CD4-positive, alpha-beta T cell treated with Interleukin-2 at 100 ng/mL for 4 hours (primary cell): ENCODE measurements at regions not wholly inside any gene's neighbourhood (a gene's known extent, or its start where the extent isn't known, plus 50 kb on each side); places are given as distances from the start of the nearest gene placed in this dataset.

Experiments
- DNase-seq: peaks from one replicate; pipeline ENCODE4 v3.0.0-alpha.2; 2020; ENCODE audit warnings: low spot score

DNA sequence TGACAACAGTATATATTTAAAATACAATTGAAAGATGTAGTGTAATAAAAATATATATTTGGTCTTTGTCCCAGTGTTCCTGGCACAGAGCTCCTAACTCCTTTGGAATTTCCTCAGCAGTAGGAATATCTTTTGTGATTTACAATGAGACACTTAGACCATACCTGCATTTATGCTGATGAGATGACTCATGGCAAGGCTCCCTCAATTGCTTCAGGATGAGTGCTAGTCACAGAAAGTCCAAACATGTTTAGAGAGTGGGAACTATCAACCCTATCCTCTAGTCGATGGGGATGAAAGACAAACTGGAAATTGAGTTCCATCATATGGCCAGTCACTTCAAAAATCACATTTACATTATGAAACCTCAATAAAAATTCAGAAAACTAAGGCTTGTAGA lies 588.3 kb upstream of the LMCD1 start:
- no peak for DNase-seq

DNA sequence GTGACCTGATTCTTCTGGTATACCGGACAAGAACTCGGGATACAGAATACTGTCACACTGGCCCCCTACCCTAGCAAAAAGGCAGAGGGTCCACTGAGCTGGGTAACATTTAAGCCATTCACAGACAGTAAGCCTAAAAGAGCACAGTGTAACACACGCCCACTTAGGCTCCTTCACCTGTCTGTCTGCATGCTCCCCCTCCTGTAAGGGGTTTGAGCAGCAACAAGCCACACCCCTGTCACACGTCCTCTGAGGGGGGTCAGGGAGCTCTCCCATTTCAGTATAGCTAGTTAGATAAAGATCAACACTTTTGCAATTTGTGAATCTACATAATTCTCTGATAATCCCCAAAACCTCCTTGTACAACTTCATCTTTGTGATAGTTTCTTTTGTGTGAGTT lies 586.3 kb upstream of the LMCD1 start:
- DNase-seq: no peak

- DNase-seq: no peak
Observed at GRCh38 chr3:7917443-7918151, 584.0 kb upstream of the LMCD1 start.

- no peak for DNase-seq
Observed at GRCh38 chr3:7920211-7920610, 581.4 kb upstream of the LMCD1 start.

- no peak for DNase-seq
Observed at GRCh38 chr3:7924228-7924627, 577.4 kb upstream of the LMCD1 start.

- DNase-seq: no peak
Observed at GRCh38 chr3:7927015-7927414, 574.6 kb upstream of the LMCD1 start.

DNA sequence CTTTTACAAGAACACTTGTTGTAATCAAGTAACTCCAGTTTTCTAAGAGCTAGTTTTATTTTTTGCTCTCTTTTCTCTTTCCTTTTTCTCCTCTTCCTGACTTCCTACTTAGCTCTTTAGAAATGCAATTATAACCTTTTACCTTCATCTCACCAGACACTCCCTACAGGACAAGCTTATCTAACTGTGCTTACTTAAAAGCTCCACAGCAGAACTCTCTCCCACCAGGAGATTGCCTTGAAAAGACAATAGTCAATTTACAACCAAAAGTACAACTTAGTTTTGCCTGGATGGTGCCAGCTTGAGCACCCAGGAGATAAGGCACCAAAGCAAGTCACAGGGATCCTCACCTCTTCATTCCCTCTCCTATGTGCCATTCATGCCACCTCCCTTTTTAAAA lies 573.8 kb upstream of the LMCD1 start:
- no peak for DNase-seq

GRCh38 chr3:7929319-7929889 lies 572.2 kb upstream of the LMCD1 start:
- DNase-seq: no peak

DNA sequence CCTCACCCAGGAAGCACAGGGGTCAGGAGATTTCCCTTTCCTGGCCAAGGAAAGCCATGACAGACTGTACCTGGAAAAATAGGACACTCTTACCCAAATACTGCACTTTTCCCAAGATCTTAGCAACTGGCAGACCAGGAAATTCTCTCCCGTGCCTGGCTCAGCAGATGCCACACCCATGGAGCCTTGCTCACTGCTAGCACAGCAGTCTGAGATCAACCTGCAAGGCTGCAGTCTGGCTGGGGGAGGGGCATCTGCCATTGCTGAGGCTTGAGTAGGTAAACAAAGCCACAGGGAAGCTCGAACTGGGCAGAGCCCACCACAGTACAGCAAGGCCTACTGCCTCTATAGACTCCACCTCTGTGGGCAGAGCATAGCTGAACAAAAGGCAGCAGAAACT lies 567.3 kb upstream of the LMCD1 start:
- no peak for DNase-seq

DNA sequence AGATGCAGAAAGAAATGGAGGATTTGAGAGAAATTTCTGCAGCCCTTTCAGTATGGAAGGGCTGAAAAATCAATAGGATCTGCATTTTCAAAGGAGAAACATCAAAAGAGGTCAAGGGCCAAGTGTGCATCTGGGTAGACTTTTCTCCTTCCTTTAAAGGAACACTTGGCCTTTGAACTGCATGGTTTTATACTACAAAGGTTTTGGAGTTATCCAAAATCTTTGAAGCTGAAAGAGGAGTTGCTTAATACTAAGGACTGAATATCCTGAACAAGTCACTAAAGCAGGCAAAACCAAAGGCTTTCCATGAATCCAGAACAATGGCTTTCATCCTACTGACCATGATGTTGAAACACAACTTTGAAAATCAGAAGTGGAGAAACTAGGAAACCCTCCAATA lies 553.7 kb upstream of the LMCD1 start:
- no peak for DNase-seq

- DNase-seq: no peak
Observed at GRCh38 chr3:7950890-7951289, 550.7 kb upstream of the LMCD1 start.

DNA sequence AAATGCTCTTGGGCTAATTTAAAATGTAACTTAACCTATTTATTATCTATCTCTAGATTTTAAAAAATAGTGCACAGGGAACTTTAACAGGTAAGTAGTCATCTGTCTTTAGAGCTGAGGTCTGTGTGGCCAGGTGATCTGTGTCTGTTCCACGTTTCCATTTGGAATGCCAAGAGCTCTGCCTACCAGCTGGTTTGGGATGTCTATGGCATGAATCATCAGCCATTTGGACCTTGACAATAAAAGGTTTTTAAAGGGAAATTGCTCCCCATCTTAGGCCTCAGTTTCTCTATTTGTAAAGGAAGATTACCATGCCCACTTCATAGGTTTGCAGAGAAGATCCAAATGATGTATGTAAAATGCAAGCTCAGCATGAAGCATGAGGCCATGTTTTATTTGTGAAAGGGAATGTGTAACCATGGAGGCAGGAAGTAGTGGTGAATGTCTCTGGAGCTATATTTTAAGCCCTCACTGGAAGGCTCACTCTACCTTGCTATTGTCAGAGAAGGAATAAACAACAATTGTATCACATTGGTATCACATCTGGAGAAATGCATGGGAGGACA lies 548.1 kb upstream of the LMCD1 start:
- no peak for DNase-seq

DNA sequence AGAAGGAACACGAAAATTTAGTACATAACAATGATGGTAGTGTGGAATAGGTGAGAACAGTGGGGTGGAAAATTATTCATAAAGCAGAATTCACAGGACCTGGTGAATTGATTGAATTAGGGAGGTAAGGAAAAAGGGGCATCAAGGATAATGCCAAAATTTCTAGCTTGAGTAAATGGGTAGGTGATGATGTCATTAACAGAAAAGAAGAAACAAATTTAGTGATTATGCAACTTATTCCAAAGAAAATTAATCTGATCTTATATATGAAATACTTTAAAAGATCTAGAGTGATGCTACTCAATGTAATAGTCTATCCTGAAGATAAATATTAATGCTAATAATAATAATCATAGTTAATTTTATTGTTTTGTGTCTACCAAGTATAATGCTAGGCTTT lies 544.6 kb upstream of the LMCD1 start:
- DNase-seq: no peak

GRCh38 chr3:7959094-7959493 lies 542.5 kb upstream of the LMCD1 start:
- DNase-seq: no peak

GRCh38 chr3:7960601-7961000 lies 541.0 kb upstream of the LMCD1 start:
- no peak for DNase-seq

DNA sequence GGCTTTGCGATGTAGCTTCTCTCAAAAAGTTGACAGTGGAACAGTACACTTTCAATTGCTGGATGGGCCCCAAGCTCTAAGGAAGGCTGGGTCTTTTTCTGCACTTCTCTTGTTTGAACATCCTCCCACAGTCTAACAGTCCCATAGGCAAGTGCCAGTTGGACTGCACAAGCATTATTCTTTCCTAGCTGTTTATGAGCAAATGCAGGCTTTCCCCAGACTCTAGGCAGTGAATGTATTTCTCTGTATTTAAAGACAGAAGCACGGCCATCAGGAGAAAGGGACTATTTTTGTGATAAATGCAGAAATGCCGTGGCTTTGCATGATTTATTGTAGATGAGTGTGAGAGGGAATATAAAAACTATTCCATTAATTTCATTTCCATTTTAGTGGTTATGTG lies 539.3 kb upstream of the LMCD1 start:
- DNase-seq: no peak

DNA sequence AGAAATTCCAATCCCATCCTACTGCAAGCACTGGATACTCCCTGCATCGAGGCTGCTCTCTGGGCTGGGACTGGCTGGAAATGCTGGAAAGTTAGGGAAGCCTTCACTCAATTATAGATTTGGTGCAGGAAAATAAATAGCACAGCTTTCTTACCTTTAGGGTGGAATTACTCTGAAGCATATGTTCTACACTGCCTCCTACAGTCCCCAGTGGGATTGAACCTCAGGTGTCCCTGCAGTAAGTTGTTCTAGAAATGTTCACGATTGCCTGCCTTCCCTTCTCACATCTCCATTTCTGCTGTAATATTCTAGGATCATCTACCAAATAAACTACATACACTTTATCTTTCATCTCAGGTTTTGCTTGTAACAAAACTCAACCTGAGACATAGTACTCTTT lies 536.7 kb upstream of the LMCD1 start:
- no peak for DNase-seq

DNA sequence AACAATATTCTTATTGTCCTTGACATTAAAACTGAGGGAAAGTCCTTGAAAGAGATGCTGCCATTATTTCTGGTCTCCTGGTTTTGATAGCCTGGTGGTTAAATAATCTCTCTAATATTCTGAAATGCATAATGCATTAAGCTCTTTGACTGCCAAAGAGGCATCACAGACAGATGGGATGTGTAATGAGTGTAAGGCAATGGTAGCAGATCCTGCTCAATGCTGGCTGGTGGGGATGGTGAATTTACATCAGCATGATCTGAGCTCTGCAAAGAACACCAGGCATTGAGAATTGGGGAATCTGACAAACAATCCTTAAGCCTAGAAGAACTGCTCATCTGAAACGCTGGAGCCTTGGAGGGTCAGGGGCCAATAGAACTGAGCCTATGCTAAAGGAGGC lies 528.6 kb upstream of the LMCD1 start:
- no peak for DNase-seq

DNA sequence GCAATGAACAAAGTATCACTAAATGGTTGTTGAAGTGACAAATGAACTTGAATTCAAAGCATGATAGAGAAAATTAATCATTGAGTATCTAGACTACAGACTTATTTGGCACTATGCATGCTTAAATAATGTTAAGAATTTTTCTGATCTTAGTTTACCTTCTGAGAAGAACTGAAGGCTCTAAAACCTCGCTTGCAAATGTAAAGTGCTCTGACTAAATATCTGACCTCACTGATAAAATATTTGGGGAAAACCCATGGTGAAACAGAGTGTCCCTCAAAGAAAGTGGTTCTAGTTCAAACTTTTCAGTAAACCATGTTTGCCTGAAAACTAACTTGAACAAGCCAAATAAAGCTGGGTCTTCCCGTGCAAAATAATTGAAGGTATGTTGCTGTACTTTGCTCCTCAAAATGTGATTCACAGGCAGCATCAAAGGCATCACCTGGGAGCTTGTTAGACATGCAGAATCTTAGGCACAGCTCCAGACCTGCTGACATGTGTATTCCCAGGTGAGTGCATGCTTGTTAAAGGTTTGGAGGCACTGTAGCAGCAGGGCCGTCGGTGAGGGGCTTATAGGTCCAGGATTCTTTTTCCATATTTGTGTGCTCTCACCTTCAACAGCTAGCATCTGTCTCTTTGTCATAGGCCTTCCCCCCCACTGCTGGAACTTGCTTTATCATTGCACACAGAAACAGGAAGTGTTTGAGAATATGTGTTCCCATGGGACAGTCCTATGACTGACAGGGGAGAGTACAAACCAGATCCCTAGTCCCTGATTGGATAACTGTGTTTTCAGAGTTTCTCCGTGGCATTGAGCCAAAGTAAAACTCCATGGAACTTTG lies 524.2 kb upstream of the LMCD1 start:
- DNase-seq: no peak

DNA sequence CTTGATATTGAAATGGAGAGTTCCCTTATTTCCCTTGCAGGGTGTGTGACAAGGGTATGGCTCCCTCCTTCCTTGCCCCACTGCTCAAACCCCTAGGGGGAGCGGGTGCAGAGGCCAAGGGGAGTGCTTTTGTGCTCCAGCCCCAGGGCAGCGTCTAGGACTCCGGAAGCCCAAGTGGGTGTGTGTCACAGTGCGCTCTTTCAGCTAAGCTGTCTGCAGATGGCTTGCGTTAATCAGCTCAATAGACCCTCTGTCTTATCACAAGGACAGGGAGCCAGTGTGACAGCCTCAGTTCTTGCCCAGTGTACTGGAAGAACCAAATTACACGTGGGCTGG lies 523.6 kb upstream of the LMCD1 start:
- DNase-seq: no peak

DNA sequence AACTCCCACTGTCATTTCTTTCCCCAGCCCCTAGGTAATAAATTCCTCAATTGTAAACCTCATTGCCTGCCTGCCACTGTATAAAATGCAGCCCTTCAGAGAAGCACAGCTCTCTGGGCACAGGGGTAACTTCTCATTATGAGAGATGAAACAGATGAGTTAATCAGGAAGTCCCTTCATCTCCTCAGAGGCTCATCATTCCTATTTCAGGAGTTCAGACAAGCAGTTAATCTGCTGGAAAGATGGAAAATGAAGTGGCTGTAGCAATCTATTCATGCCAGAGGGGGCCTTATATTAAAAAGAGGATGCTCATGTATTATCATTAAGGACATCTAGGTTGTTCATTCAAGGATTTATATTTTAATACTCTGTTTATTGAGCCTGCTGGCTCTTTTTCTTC lies 519.5 kb upstream of the LMCD1 start:
- DNase-seq: no peak

DNA sequence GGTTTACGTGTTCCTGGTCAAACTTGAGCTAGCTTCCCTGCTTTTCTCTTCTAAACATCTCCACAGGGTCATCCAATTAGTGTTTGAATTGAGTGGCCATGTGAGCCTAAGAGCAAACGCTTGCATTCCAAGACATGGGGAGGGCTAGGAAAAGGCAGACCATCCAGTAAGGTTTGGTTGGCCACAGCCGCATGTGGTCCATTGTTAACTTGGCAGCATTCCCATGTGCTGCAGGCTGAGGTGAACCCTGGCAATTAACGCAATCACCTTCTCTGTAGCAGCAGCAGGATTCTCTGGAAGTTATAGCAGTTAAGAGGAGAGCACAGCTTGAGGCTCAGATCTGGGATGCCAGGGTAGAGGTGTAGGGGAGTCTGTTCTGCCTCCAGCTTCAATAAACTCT lies 502.2 kb upstream of the LMCD1 start:
- DNase-seq: no peak

- no peak for DNase-seq
Observed at GRCh38 chr3:8001307-8001706, 500.3 kb upstream of the LMCD1 start.
